K562 (cell line): ENCODE measurements at regions not wholly inside any gene's neighbourhood (a gene's known extent, or its start where the extent isn't known, plus 50 kb on each side); places are given as distances from the start of the nearest gene placed in this dataset.

Experiments
- ATAC-seq: fragments of 200-7000 bp; cut with Tn5 transposase; 3 replicates; pipeline ENCODE4 v1.9.1; 2020; ENCODE audit warnings: moderate library complexity
- BruUV-seq: library from RNA; stranded (reverse); fragments of 400-500 nt; replicated peaks from 2 replicates; lab custom pipeline; 2021; lab: Mats Ljungman, UMichigan
- CTCF ChIA-PET: fragments of 300-600 bp; formaldehyde crosslinking; extraction: SDS; loops from one replicate; lab custom pipeline; 2021; ENCODE audit warnings: low intra/inter-chr PET ratio; lab: Yijun Ruan, JAX
- POLR2A ChIA-PET: fragments of 300-600, 350-650 bp; sonication (Branson Sonifier 250); formaldehyde crosslinking; extraction: SDS; loops from one replicate; lab custom pipeline; 2021; ENCODE audit warnings: antibody characterized with exemption, inconsistent platforms; lab: Yijun Ruan, JAX
- DNase-seq, 4 experiments: peaks; one replicate each; pipeline versions ENCODE4 v3.0.0 to v3.0.0-alpha.2; 2011 to 2018; ENCODE audit warnings: low spot score in 3 of 4, mixed read lengths in 3 of 4; ENCODE audit errors: extremely low read depth in 1 of 4
- FAIRE-seq: peaks from 2 replicates; lab custom pipeline; 2011; peaks lifted over from hg19 to GRCh38; lab: Jason Lieb, UNC
- H2AFZ ChIP-seq: 2 replicates; pipeline ENCODE4 v1.6.0; 2011; ENCODE audit warnings: low read depth, low read length, control low read depth, inconsistent platforms
- H3K27ac ChIP-seq: fragments of 200-600 bp; 3 replicates; pipeline ENCODE4 v1.8.0; 2011; ENCODE audit warnings: low read depth, mild to moderate bottlenecking, control low read depth, inconsistent platforms, low read length, moderate library complexity, mixed read lengths; ENCODE audit errors: extremely low read depth
- H3K27me3 ChIP-seq, 2 experiments: fragments of 300-600 bp in 1 of 2; 2 replicates in 1 of 2; 3 replicates in 1 of 2; pipeline versions ENCODE4 v1.6.0 to v1.8.0; 2011; ENCODE audit warnings: inconsistent platforms in 2 of 2, low read length in 2 of 2, mild to moderate bottlenecking in 1 of 2, mixed read lengths in 1 of 2, moderate library complexity in 1 of 2; ENCODE audit not compliant: control insufficient read depth in 2 of 2, insufficient read depth in 2 of 2
- H3K36me3 ChIP-seq: fragments of 300-600 bp; 3 replicates; pipeline ENCODE4 v1.8.0; 2011; ENCODE audit warnings: mild to moderate bottlenecking, low read length, inconsistent platforms; ENCODE audit not compliant: control insufficient read depth, insufficient read depth
- H3K4me1 ChIP-seq, 2 experiments: fragments of 200-600 bp in 1 of 2; replicated peaks in 1 of 2; 2 replicates in 1 of 2; 3 replicates in 1 of 2; pipeline versions ENCODE4 v1.5.1 to v1.8.0; 2011; ENCODE audit warnings: inconsistent platforms in 2 of 2, low read length in 2 of 2, mild to moderate bottlenecking in 1 of 2, mixed read lengths in 1 of 2, moderate library complexity in 1 of 2; ENCODE audit not compliant: control insufficient read depth in 2 of 2, insufficient read depth in 2 of 2
- H3K4me2 ChIP-seq: 2 replicates; pipeline ENCODE4 v1.6.1; 2011; ENCODE audit warnings: low read length, control low read depth, inconsistent platforms, mixed read lengths; ENCODE audit not compliant: insufficient read depth
- H3K4me3 ChIP-seq: fragments of 200-600 bp; sonication (generic), shearing (Covaris generic); 2 replicates; pipeline ENCODE4 v1.5.1; 2016; ENCODE audit warnings: control low read depth, inconsistent platforms
- H3K79me2 ChIP-seq: fragments of 200-600 bp; 3 replicates; pipeline ENCODE4 v1.8.0; 2011; ENCODE audit warnings: low read length, inconsistent platforms; ENCODE audit not compliant: control insufficient read depth, insufficient read depth
- H3K9ac ChIP-seq, 2 experiments: 2 replicates each; pipeline versions ENCODE4 v1.6.0 to v1.6.1; 2011; ENCODE audit warnings: low read depth in 2 of 2, low read length in 2 of 2, control low read depth in 1 of 2, inconsistent platforms in 1 of 2, mild to moderate bottlenecking in 1 of 2, mixed read lengths in 1 of 2; ENCODE audit not compliant: insufficient read depth in 1 of 2
- H3K9me1 ChIP-seq: one replicate; pipeline ENCODE4 v1.6.0; 2011; ENCODE audit warnings: inconsistent platforms, mild to moderate bottlenecking, low read length, moderate library complexity; ENCODE audit not compliant: control insufficient read depth, insufficient read depth
- H3K9me3 ChIP-seq: replicated peaks from 2 replicates; pipeline ENCODE4 v1.5.1; 2011; ENCODE audit warnings: low read depth, low read length, inconsistent platforms; ENCODE audit not compliant: control insufficient read depth, insufficient read depth
- H4K20me1 ChIP-seq: replicated peaks from 2 replicates; pipeline ENCODE4 v1.6.1; 2011; ENCODE audit warnings: low read length, inconsistent platforms, mixed read lengths; ENCODE audit not compliant: control insufficient read depth, insufficient read depth
- ETV6 ChIP-seq, 3 experiments: fragments of 150-350 bp in 1 of 3; sonication (generic) in 1 of 3; formaldehyde crosslinking in 1 of 3; IDR thresholded peaks; 2 replicates each; pipeline versions ENCODE4 v1.6.1 to v1.8.0; 2014 to 2022; ENCODE audit warnings: borderline replicate concordance in 2 of 3, low read depth in 2 of 3, antibody characterized with exemption in 1 of 3, low read length in 1 of 3, mild to moderate bottlenecking in 1 of 3, missing genetic modification reagents in 1 of 3
- HCFC1 ChIP-seq: IDR thresholded peaks from 2 replicates; pipeline ENCODE4 v1.6.1; 2012; ENCODE audit warnings: low read depth, low read length, improper control_type of control experiment
- HDAC6 ChIP-seq: IDR thresholded peaks from 2 replicates; pipeline ENCODE4 v1.6.1; 2012; ENCODE audit warnings: low read depth, mild to moderate bottlenecking, control low read depth, inconsistent platforms, low read length, moderate library complexity
- KAT2B ChIP-seq: IDR thresholded peaks from one replicate; pipeline ENCODE4 v1.6.1; 2012; ENCODE audit warnings: low read depth, mild to moderate bottlenecking, control low read depth, inconsistent platforms, low read length, moderate library complexity
- NBN ChIP-seq: fragments of 450-650 bp; IDR thresholded peaks from 2 replicates; pipeline ENCODE4 v1.6.1; 2016; ENCODE audit warnings: low read depth, mild to moderate bottlenecking
- NR4A1 ChIP-seq, 2 experiments: fragments of 250-450 bp in 1 of 2; fragments of 450-650 bp in 1 of 2; sonication (Bioruptor Pico) in 1 of 2; IDR thresholded peaks; 2 replicates each; pipeline versions ENCODE4 v1.4.0 to v1.6.1; 2016 to 2020; ENCODE audit warnings: mild to moderate bottlenecking in 2 of 2, missing compliant biosample characterization in 1 of 2, missing genetic modification characterization in 1 of 2, moderate library complexity in 1 of 2
- SMARCC2 ChIP-seq: fragments of 450-650 bp; IDR thresholded peaks from 2 replicates; pipeline ENCODE4 v1.6.1; 2017; ENCODE audit warnings: antibody characterized with exemption, moderate library complexity, mild to moderate bottlenecking, low read depth
- ZFP36 ChIP-seq: fragments of 150-350 bp; IDR thresholded peaks from 2 replicates; pipeline ENCODE4 v1.6.1; 2018; ENCODE audit warnings: low read length, low read depth; ENCODE audit not compliant: partially characterized antibody
- ZNF174 ChIP-seq: fragments of 250-450 bp; sonication (Bioruptor Pico); IDR thresholded peaks from 2 replicates; pipeline ENCODE4 v1.4.0; 2020; ENCODE audit warnings: mild to moderate bottlenecking
- ZNF24 ChIP-seq: fragments of 450-650 bp; IDR thresholded peaks from 2 replicates; pipeline ENCODE4 v1.6.1; 2016
- ZSCAN32 ChIP-seq: fragments of 450-650 bp; formaldehyde crosslinking; IDR thresholded peaks from 2 replicates; pipeline ENCODE4 v1.4.0; 2020; ENCODE audit warnings: mild to moderate bottlenecking, moderate library complexity
- WGBS: fragments of 100-300 bp; shearing (Covaris generic); methylation state at CpG from one replicate; pipeline ENCODE4 v1.1.6; 2016; ENCODE audit warnings: low coverage, mixed read lengths; ENCODE audit not compliant: insufficient coverage; ENCODE audit errors: missing lambda C conversion rate; 5-methylcytosine and 5-hydroxymethylcytosine counted together
- in situ Hi-C: fragments of 300-500 bp; cut with MboI; formaldehyde crosslinking; loops from 4 replicates; pipeline ENCODE4 v1.15.0; 2018; ENCODE audit warnings: inconsistent platforms, mixed read lengths
- intact Hi-C: fragments of 100-400 bp; cut with micrococcal nuclease; formaldehyde crosslinking; loops from 2 replicates; pipeline ENCODE4 v1.14.2; 2022
- TF ChIP-seq, protein P1 (sequence below): fragments of 450-650 bp; formaldehyde crosslinking; IDR thresholded peaks from 2 replicates; pipeline ENCODE4 v1.4.0; 2020; ENCODE audit warnings: mild to moderate bottlenecking, mixed read lengths
- TF ChIP-seq, protein P2 (sequence below), 3 experiments: IDR thresholded peaks in 2 of 3; conservative IDR thresholded peaks in 1 of 3; 2 replicates each; pipeline ENCODE4 v1.5.1; 2011 to 2012; ENCODE audit warnings: low read length in 3 of 3, mild to moderate bottlenecking in 3 of 3, control low read depth in 2 of 3, improper control_type of control experiment in 1 of 3, inconsistent platforms in 1 of 3, low read depth in 1 of 3, mixed read lengths in 1 of 3, moderate library complexity in 1 of 3; ENCODE audit not compliant: insufficient read depth in 2 of 3
- TF ChIP-seq, protein P3 (sequence below): sonication (generic); formaldehyde crosslinking; IDR thresholded peaks from 2 replicates; pipeline ENCODE4 v1.8.0; 2022; ENCODE audit warnings: mild to moderate bottlenecking, missing genetic modification reagents, borderline replicate concordance
- TF ChIP-seq, protein P4 (sequence below): fragments of 450-650 bp; formaldehyde crosslinking; IDR thresholded peaks from 2 replicates; pipeline ENCODE4 v1.4.0; 2020; ENCODE audit warnings: mild to moderate bottlenecking, moderate library complexity

DNA sequence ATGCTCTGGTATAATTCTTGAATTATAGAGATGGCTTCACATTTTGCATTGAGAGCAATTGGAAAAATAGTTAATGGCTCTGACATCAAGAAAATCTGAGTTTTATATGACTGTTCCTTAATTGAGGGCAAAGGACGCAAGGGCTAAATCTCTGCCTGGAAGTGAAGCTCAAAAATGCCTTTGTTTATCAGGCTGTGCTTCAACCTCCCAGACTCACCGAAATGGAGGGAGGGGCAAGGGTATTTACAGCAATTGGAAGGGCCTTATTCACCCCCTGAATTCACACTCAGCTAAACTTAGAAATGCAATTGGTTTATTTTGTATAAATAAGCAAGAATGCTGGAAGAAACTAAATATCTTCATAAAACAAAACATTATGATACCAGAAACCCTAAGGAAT lies 737.2 kb upstream of the MMS22L start:
- no peak for ATAC-seq
- no TSS peak for BruUV-seq
- POLR2A ChIA-PET, result no interaction called here
- FAIRE-seq, result no peak
- no peaks in the 10 kb centered on the region for H3K79me2 ChIP-seq
- no peak overlapping the region for H3K27ac ChIP-seq
- H2AFZ ChIP-seq, result no peak overlapping the region
- no peaks in the 10 kb centered on the region for H3K36me3 ChIP-seq
- H3K27me3 ChIP-seq, result no peaks in the 10 kb centered on the region
- H3K4me3 ChIP-seq, result no peak overlapping the region
- H3K9me3 ChIP-seq, result no peaks in the 10 kb centered on the region
- H3K4me1 ChIP-seq, result no peaks in the 10 kb centered on the region
- no peak overlapping the region for H3K4me2 ChIP-seq
- no peak overlapping the region for H3K9ac ChIP-seq
- no peak for DNase-seq
- WGBS, result 0% methylated on average over 2 of the region's 2 CpGs
- intact Hi-C loops (no loop called here), in situ Hi-C loops (no loop called here)
- CTCF ChIA-PET, result interaction anchor here (0.6 kb wide), 1 partner anchor 444 kb away, joined by 3 read pairs; no protein-coding TSS in a partner anchor
- no peaks in the 10 kb centered on the region for H4K20me1 ChIP-seq
- H3K9me1 ChIP-seq, result no peaks in the 10 kb centered on the region
- TF ChIP-seq NR4A1 (CRISPR knock-in tag; IDR thresholded peaks at IDR 0.05) (no peak), NR4A1 (tag; IDR thresholded peaks at IDR 0.05) (no peak), ETV6 (IDR thresholded peaks at IDR 0.05; ENCODE audit: borderline replicate concordance in 1 of 2, low read depth in 2 of 2, low read length in 1 of 2) (no peak), ETV6 (CRISPR knock-in tag; IDR thresholded peaks at IDR 0.05; ENCODE audit: borderline replicate concordance) (no peak), SMARCC2 (no peak), KAT2B (no peak), ZFP36 (no peak), HDAC6 (no peak), HCFC1 (no peak), NBN (no peak), ZSCAN32 (CRISPR knock-in tag) (no peak), ZNF24 (no peak), ZNF174 (no peak)
- TF ChIP-seq, protein P1, sequence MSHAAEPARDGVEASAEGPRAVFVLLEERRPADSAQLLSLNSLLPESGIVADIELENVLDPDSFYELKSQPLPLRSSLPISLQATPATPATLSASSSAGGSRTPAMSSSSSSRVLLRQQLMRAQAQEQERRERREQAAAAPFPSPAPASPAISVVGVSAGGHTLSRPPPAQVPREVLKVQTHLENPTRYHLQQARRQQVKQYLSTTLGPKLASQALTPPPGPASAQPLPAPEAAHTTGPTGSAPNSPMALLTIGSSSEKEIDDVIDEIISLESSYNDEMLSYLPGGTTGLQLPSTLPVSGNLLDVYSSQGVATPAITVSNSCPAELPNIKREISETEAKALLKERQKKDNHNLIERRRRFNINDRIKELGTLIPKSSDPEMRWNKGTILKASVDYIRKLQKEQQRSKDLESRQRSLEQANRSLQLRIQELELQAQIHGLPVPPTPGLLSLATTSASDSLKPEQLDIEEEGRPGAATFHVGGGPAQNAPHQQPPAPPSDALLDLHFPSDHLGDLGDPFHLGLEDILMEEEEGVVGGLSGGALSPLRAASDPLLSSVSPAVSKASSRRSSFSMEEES (CRISPR knock-in tag), result no peak
- TF ChIP-seq, protein P2, sequence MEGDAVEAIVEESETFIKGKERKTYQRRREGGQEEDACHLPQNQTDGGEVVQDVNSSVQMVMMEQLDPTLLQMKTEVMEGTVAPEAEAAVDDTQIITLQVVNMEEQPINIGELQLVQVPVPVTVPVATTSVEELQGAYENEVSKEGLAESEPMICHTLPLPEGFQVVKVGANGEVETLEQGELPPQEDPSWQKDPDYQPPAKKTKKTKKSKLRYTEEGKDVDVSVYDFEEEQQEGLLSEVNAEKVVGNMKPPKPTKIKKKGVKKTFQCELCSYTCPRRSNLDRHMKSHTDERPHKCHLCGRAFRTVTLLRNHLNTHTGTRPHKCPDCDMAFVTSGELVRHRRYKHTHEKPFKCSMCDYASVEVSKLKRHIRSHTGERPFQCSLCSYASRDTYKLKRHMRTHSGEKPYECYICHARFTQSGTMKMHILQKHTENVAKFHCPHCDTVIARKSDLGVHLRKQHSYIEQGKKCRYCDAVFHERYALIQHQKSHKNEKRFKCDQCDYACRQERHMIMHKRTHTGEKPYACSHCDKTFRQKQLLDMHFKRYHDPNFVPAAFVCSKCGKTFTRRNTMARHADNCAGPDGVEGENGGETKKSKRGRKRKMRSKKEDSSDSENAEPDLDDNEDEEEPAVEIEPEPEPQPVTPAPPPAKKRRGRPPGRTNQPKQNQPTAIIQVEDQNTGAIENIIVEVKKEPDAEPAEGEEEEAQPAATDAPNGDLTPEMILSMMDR (IDR thresholded peaks at IDR 0.05 in 2 of 3, conservative IDR thresholded peaks at IDR 0.05 in 1 of 3; ENCODE audit: insufficient read depth in 2 of 3, low read depth in 1 of 3, low read length in 3 of 3), result no peak
- TF ChIP-seq, protein P3, sequence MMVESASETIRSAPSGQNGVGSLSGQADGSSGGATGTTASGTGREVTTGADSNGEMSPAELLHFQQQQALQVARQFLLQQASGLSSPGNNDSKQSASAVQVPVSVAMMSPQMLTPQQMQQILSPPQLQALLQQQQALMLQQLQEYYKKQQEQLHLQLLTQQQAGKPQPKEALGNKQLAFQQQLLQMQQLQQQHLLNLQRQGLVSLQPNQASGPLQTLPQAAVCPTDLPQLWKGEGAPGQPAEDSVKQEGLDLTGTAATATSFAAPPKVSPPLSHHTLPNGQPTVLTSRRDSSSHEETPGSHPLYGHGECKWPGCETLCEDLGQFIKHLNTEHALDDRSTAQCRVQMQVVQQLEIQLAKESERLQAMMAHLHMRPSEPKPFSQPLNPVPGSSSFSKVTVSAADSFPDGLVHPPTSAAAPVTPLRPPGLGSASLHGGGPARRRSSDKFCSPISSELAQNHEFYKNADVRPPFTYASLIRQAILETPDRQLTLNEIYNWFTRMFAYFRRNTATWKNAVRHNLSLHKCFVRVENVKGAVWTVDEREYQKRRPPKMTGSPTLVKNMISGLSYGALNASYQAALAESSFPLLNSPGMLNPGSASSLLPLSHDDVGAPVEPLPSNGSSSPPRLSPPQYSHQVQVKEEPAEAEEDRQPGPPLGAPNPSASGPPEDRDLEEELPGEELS, result no peak
- TF ChIP-seq, protein P4, sequence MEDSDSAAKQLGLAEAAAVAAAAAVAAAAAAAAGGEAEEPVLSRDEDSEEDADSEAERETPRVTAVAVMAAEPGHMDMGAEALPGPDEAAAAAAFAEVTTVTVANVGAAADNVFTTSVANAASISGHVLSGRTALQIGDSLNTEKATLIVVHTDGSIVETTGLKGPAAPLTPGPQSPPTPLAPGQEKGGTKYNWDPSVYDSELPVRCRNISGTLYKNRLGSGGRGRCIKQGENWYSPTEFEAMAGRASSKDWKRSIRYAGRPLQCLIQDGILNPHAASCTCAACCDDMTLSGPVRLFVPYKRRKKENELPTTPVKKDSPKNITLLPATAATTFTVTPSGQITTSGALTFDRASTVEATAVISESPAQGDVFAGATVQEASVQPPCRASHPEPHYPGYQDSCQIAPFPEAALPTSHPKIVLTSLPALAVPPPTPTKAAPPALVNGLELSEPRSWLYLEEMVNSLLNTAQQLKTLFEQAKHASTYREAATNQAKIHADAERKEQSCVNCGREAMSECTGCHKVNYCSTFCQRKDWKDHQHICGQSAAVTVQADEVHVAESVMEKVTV (CRISPR knock-in tag), result no peak
